ENCODE measurements at regions not wholly inside any gene's neighbourhood (a gene's known extent, or its start where the extent isn't known, plus 50 kb on each side); places are given as distances from the start of the nearest gene placed in this dataset.

GRCh38 chr14:47833011-47833410 is 157.6 kb upstream of the MDGA2 start:
- no peak for DNase-seq (ENCODE audit: low read depth)

DNA sequence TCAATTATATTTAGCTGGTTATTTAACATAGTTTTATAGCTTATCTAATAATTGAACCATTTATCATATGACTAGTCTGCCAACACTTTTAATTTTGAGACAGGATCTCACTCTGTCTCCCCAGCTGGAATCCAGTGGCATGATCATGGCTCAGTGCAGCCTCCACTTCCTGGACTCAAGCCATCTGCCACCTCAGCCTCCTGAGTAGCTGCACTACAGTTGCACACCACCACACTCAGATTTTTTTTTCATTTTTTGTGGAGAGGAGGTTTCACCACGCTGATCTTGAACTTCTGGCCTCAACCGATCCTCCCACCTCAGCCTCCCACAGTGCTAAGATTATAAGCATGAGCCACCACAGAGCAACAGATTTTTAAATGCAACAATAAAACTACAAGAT is 151.4 kb upstream of the MDGA2 start:
- no peak for DNase-seq (ENCODE audit: low read depth)

GRCh38 chr14:47822326-47822725 is 146.9 kb upstream of the MDGA2 start:
- no peak for DNase-seq (ENCODE audit: low read depth)

DNA sequence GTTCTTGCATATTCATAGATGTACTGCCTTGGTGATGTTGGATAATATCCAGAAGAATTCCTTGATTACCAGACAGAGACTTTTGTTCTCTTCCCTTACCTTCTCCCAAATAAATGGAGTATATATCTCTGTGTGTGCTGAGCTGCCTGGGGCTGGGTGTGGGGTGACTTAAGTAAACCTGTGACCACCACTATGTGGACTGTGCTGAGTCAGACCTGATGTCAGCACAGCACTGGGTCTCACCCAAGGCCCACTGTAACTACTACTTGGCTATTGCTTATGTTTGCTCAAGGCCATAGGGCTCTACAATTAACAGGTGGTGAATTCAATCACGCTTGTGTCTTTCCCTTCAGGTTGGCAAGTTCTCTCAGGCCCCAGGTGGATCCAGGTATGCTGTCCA is 145.7 kb upstream of the MDGA2 start:
- no peak for DNase-seq (ENCODE audit: low read depth)

DNA sequence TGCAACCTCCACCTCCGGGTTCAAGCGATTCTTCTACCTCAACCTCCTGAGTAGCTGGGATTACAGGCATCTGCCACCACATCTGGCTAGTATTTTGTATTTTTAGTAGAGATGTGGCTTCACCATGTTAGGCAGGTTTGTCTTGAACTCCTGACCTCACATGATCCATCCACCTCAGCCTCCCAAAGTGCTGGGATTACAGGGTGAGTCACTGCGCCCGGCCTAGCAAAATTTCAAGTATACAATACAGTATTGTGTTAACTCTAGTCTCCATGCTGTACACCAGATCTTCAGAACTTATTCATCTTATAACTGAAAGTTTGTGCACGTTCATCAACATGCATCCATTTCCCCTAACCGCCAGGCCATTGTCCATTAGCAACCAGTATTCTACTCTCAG is 115.1 kb upstream of the MDGA2 start:
- no peak for DNase-seq (ENCODE audit: low read depth)

DNA sequence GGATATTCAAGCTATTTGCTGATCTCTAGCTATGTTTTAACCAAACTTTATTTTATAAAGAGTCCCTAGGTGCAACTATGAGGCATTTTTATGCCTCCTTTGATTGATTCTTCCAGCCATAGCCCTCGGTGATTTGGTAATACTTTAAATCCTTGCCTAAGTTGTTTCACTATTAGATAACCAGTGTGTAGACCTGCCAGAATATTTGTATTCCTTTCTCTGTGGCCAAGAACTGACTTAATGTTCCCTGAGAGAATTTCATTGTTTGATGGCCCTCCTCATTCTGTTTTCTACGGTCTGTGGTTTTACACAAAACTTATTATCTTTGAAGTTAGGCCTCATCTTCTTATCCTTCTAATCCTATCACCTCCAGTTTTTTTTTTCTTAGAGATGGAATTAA is 109.7 kb upstream of the MDGA2 start:
- no peak for DNase-seq (ENCODE audit: low read depth)

- no peak for DNase-seq (ENCODE audit: low read depth)
Observed at GRCh38 chr14:47778631-47779030, 103.2 kb upstream of the MDGA2 start.

DNA sequence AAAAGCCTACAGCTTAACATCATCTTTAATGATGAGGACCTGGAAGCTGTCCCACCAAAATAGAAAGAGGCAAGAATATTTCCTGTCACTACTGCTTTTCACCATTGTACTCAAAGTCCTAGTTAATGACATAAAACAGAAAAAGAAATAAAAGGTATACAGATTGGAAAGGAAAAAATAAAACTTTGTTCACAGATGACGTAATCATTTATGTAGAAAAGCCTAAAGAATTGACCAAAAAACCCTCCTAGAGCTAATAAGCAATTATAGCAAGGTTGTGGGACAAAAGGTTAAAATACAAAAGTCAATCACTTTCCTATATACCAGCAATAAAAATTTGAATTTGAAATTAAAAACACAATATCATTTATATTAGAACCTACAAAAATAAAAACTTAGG is 97.2 kb upstream of the MDGA2 start:
- DNase-seq (ENCODE audit: low read depth) = no peak

DNA sequence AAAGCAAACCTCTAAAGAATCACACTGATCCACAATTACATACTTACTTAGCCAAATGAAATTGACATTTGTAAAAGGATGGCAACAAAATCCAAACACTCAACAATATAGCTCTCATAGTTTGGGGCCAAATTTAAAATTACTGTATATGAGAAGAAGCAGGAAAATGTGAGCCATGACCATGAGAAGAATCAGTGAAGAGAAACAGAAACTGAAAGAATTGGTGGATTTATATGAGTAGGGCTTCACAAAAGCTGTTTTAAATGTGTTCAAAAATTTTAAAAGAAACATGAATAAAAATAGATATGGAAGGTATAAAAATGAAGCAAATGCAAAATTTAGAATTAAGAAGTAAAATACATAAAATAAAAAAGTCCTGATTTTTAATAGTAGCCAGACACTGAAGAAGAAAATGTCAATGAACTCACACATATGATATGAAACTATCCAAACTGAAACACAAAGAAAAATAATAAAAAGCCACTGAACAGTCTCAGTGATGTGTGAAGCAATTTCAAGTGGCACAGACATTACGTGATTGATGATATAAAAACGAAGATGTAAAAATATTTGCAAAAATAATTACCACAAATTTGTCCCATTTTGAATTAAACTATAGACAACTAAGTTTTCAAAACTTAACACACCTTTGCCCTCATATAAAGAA is 87.9 kb upstream of the MDGA2 start:
- DNase-seq (ENCODE audit: low read depth) = no peak

DNA sequence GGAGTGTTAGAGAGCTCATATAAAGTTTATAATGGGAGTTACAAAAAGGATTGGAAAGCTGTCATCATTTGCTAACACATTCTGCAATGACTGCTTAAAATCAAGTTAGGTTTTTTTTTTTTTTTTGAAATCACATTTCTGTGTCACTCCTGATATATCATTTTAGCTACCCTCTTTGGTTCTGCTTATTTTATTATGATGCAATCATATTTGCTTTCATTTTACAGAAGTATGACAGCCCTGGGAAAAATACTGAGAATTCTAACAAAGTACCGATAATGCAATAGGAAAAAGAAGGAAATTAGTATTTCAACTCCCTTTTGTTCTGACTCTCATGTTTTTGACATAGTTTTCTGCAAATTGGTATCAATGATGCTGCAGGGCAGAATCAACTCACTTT is 71.6 kb upstream of the MDGA2 start:
- DNase-seq (ENCODE audit: low read depth) = no peak

DNA sequence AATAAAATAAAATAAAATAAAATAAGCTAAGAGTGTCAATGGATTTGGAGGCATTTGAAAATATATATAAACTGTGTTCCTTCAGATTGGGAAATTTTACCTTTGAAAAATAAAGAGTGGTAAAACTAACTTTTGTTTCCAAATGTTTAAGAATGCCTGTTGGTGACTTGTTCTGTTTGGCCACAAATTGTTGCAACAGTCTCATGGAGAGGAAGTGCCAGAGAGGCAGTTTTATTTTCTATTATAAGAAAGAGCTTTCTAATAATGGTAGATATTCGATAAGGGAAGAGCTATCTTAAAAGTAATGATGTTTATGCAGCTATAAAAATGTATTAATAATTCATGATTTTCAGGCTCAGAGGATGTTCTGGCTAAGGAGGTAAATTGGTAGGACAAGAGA is 68.8 kb upstream of the MDGA2 start:
- DNase-seq (ENCODE audit: low read depth) = no peak

DNA sequence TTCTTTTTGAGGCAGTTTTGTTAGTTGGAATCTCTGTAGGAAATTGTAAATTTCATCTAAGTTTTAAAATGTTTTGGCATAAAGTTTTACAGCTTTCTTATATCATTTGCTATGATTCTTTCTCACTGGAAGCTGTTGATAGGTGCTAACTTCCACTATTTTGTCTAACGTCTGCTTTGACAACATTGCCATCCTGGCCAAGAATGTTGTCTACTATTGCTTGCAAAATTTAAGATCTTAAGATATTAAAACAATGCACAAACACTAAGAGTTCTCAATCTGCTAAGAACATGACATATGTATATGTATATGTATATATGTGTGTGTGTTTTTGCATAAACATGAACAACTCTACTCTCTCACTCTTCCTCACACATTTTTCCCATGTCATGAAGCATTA is 64.1 kb upstream of the MDGA2 start:
- no peak for DNase-seq (ENCODE audit: low read depth)

DNA sequence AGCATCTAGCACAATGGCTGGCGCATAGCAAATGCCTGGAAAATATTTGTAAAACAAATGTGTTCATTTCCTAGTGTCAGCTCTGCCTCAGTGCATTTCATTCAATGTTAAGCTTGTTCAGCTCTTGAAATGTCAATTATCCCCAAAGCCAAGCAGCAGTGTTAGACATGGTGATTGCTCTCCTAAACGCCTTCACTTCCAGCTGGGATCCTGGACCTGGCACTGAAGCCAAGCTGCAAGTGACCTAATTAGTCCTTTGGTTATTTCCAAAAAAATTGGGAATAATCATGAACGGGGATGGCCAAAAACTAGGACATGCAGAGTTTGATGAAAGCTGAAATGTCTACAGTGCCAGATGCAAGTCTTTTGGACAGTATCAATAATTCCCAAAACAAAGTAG is 54.9 kb upstream of the MDGA2 start:
- no peak for DNase-seq (ENCODE audit: low read depth)

All from GM04504 (cell line).